Adrenal gland (tissue), 9 donors: ENCODE measurements at regions not wholly inside any gene's neighbourhood (a gene's known extent, or its start where the extent isn't known, plus 50 kb on each side); places are given as distances from the start of the nearest gene placed in this dataset.
A peak's percentile ranks its signal among the peaks of the same experiment; 100 is the strongest.
"Not testable (repeated sequence)": the region's sequence is repeated elsewhere in the genome, so short reads cannot be mapped to it uniquely, and the experiment has no call there.

Experiments
- DNase-seq, 7 donors: peaks; one replicate each; pipeline ENCODE4 v3.0.0-alpha.2; 2019 to 2020
- H3K27ac ChIP-seq, 5 donors: fragments of 200-600 bp; sonication (generic) in 4 of 5; 1 replicate in 3 of 5; 2 replicates in 2 of 5; pipeline versions ENCODE4 v1.5.1 to v1.8.0; 2016 to 2020; ENCODE audit warnings: mild to moderate bottlenecking in 1 of 5
- H3K27me3 ChIP-seq: fragments of 200-600 bp; 2 replicates; pipeline ENCODE4 v1.8.0; 2021
- H3K36me3 ChIP-seq, 2 donors: fragments of 200-600 bp; replicated peaks in 1 of 2; 1 replicate in 1 of 2; 2 replicates in 1 of 2; pipeline versions ENCODE4 v1.5.1 to v1.8.0; 2018 to 2022
- H3K4me1 ChIP-seq, 2 donors: fragments of 200-600 bp; replicated peaks in 1 of 2; 1 replicate in 1 of 2; 2 replicates in 1 of 2; pipeline versions ENCODE4 v1.5.1 to v1.8.0; 2018 to 2021
- H3K4me3 ChIP-seq, 4 donors: fragments of 200-600 bp; sonication (generic) in 3 of 4; one replicate each; pipeline ENCODE4 v1.5.1; 2016 to 2018
- H3K9me3 ChIP-seq, 3 donors: fragments of 200-600 bp; sonication (generic) in 1 of 3; replicated peaks in 1 of 3; 1 replicate in 2 of 3; 2 replicates in 1 of 3; pipeline versions ENCODE4 v1.5.1 to v1.8.0; 2016 to 2021
- CTCF ChIP-seq, 6 experiments: fragments of 450-650 bp in 4 of 6; fragments of 200-600 bp in 2 of 6; sonication (generic) in 1 of 6; IDR thresholded peaks; 1 replicate in 5 of 6; 2 replicates in 1 of 6; pipeline versions ENCODE4 v1.5.1 to v1.8.0; 2016 to 2021; ENCODE audit warnings: antibody characterized with exemption in 6 of 6, mild to moderate bottlenecking in 2 of 6, moderate library complexity in 1 of 6
- POLR2A ChIP-seq, 2 donors: fragments of 450-650 bp; IDR thresholded peaks; one replicate each; pipeline ENCODE4 v1.6.1; 2017; ENCODE audit warnings: antibody characterized with exemption in 2 of 2, mild to moderate bottlenecking in 2 of 2, moderate library complexity in 1 of 2
- WGBS, 4 donors: extraction: QIAGEN DNeasy Blood & Tissue Kit in 2 of 4; methylation state at CpG; one replicate each; pipeline versions ENCODE4 v1.1.5 to v1.1.7; 2013 to 2017; 5-methylcytosine and 5-hydroxymethylcytosine counted together
- intact Hi-C, 2 donors: fragments of 100-400 bp; cut with DNase I; formaldehyde crosslinking; loops; one replicate each; pipeline versions ENCODE4 v1.14.1 to v1.15.0; 2022 to 2023
- donor health status: healthy with polysubstance abuse.
- donor health status: Bipolar disorder and iron deficiency.
- donor health status: DM: yes; HTN: yes; CAD: no.
- donor health status: DM: no; HTN: no; CAD: no.
- donor health status: DM: no; HTN: no; CAD: no.

- no peak for DNase-seq
- H3K9me3 ChIP-seq: no peaks in the 10 kb centered on the region
- no peak overlapping the region for H3K4me3 ChIP-seq
- intact Hi-C loops: no loop called here
- H3K4me1 ChIP-seq: no peaks in the 10 kb centered on the region
- H3K27me3 ChIP-seq: no peaks in the 10 kb centered on the region
- H3K27ac ChIP-seq: no peak overlapping the region
- no peaks in the 10 kb centered on the region for H3K36me3 ChIP-seq
- 85 to 100% (median 95%) methylated on average over 2 to 3 of the region's 3 CpGs for WGBS, 4 donors
- no peak for TF ChIP-seq CTCF (IDR thresholded peaks at IDR 0.05)
- no peak for TF ChIP-seq POLR2A (IDR thresholded peaks at IDR 0.05)
These were observed 63.3 kb upstream of the UXT start for GRCh38 chrX:47722260-47722659.

- H3K27me3 ChIP-seq, H3K36me3 ChIP-seq, H3K4me3 ChIP-seq, DNase-seq, H3K9me3 ChIP-seq, intact Hi-C loops, H3K27ac ChIP-seq, H3K4me1 ChIP-seq: not testable (repeated sequence)
- 75 to 88% (median 82%) methylated on average over 3 of the region's 3 CpGs for WGBS, 4 donors
These were observed 56.1 kb upstream of the UXT start for GRCh38 chrX:47715078-47715477.

GRCh38 chrX:47712675-47713074 is 53.7 kb upstream of the UXT start:
- H3K27me3 ChIP-seq, H3K4me3 ChIP-seq, H3K9me3 ChIP-seq, intact Hi-C loops, H3K27ac ChIP-seq, H3K4me1 ChIP-seq, H3K36me3 ChIP-seq: not testable (repeated sequence)
- peak in 1 of 7 donors; percentile 8 for DNase-seq
- 33 to 48% (median 40%) methylated on average over 4 of the region's 4 CpGs; no CpG with 5 or more reads in 1 of the 4 donors for WGBS, 4 donors

GRCh38 chrX:47710252-47710651 is 51.3 kb upstream of the UXT start:
- no peaks in the 10 kb centered on the region for H3K9me3 ChIP-seq
- WGBS, 4 donors: 52 to 69% (median 57%) methylated on average over 1 of the region's 1 CpG
- H3K4me3 ChIP-seq: no peak overlapping the region
- intact Hi-C loops: no loop called here
- no peak overlapping the region for H3K27ac ChIP-seq
- TF ChIP-seq CTCF (IDR thresholded peaks at IDR 0.05) (no peak), POLR2A (IDR thresholded peaks at IDR 0.05) (no peak)
- no peaks in the 10 kb centered on the region for H3K4me1 ChIP-seq
- DNase-seq: no peak
- peaks cover 4% of the 10 kb centered on the region for H3K27me3 ChIP-seq
- no peaks in the 10 kb centered on the region for H3K36me3 ChIP-seq
